NCI-H1930 (cell line): ENCODE measurements at regions not wholly inside any gene's neighbourhood (a gene's known extent, or its start where the extent isn't known, plus 50 kb on each side); places are given as distances from the start of the nearest gene placed in this dataset.
"Not testable (repeated sequence)": the region's sequence is repeated elsewhere in the genome, so short reads cannot be mapped to it uniquely, and the experiment has no call there.

Source experiments
- DNase-seq, 2 experiments: peaks; one replicate each; lab custom pipeline; 2025; lab: John Stamatoyannopoulos, UW

GRCh38 chr4:38279650-38280322 is 319.6 kb downstream of the PTTG2 start:
- no peak for DNase-seq

GRCh38 chr4:38280323-38280706 is 320.1 kb downstream of the PTTG2 start:
- no peak for DNase-seq

- DNase-seq, result no peak
Measured at GRCh38 chr4:38281371-38282071, 321.3 kb downstream of the PTTG2 start.

GRCh38 chr4:38283724-38284123 is 323.5 kb downstream of the PTTG2 start:
- DNase-seq, result no peak

- DNase-seq, result no peak
Measured at GRCh38 chr4:38284294-38285030, 324.3 kb downstream of the PTTG2 start.

GRCh38 chr4:38287101-38287851 is 327.1 kb downstream of the PTTG2 start:
- DNase-seq, result no peak

GRCh38 chr4:38289553-38289952 is 329.4 kb downstream of the PTTG2 start:
- DNase-seq, result no peak

GRCh38 chr4:38290366-38290765 is 330.2 kb downstream of the PTTG2 start:
- DNase-seq, result no peak

- DNase-seq, result no peak
Measured at GRCh38 chr4:38290914-38291313, 330.7 kb downstream of the PTTG2 start.

GRCh38 chr4:38292529-38292928 is 332.3 kb downstream of the PTTG2 start:
- no peak for DNase-seq

- DNase-seq, result no peak
Measured at GRCh38 chr4:38294238-38294637, 334.0 kb downstream of the PTTG2 start.

- no peak for DNase-seq
Measured at GRCh38 chr4:38297061-38297460, 336.9 kb downstream of the PTTG2 start.

- DNase-seq, result no peak
Measured at GRCh38 chr4:38298868-38299713, 338.9 kb downstream of the PTTG2 start.

- DNase-seq, result no peak
Measured at GRCh38 chr4:38302910-38303309, 342.7 kb downstream of the PTTG2 start.

- DNase-seq, result not testable (repeated sequence)
Measured at GRCh38 chr4:38304460-38304859, 344.3 kb downstream of the PTTG2 start.

- DNase-seq, result no peak
Measured at GRCh38 chr4:38306482-38307071, 346.4 kb downstream of the PTTG2 start.

GRCh38 chr4:38308728-38309311 is 348.6 kb downstream of the PTTG2 start:
- DNase-seq, result no peak

- no peak for DNase-seq
Measured at GRCh38 chr4:38309471-38309870, 349.3 kb downstream of the PTTG2 start.

GRCh38 chr4:38310446-38311043 is 350.3 kb downstream of the PTTG2 start:
- no peak for DNase-seq

GRCh38 chr4:38311495-38312126 is 351.4 kb downstream of the PTTG2 start:
- no peak for DNase-seq
